Chondrocyte (in vitro differentiated cells): ENCODE measurements at regions not wholly inside any gene's neighbourhood (a gene's known extent, or its start where the extent isn't known, plus 50 kb on each side); places are given as distances from the start of the nearest gene placed in this dataset.

Experiments
- DNase-seq: peaks from one replicate; pipeline ENCODE4 v3.0.0; 2021; ENCODE audit warnings: mixed read lengths, low spot score
- H3K27ac Mint-ChIP-seq: one replicate; pipeline ENCODE4 v1.8.0; 2021; ENCODE audit warnings: mild to moderate bottlenecking, moderate library complexity, mixed read lengths; ENCODE audit not compliant: unreplicated experiment
- H3K27me3 Mint-ChIP-seq: 2 replicates; pipeline ENCODE4 v1.8.0; 2021; ENCODE audit warnings: low read depth, mixed read lengths
- H3K36me3 Mint-ChIP-seq: 2 replicates; pipeline ENCODE4 v1.8.0; 2021; ENCODE audit warnings: low read depth, mixed read lengths
- H3K4me1 Mint-ChIP-seq: 2 replicates; pipeline ENCODE4 v1.8.0; 2021; ENCODE audit warnings: low read depth, mild to moderate bottlenecking, mixed read lengths
- H3K4me3 Mint-ChIP-seq: one replicate; pipeline ENCODE4 v1.8.0; 2021; ENCODE audit warnings: mild to moderate bottlenecking, moderate library complexity, mixed read lengths; ENCODE audit not compliant: unreplicated experiment
- H3K9me3 Mint-ChIP-seq: 2 replicates; pipeline ENCODE4 v1.8.0; 2021; ENCODE audit warnings: low read depth, mixed read lengths
- TF ChIP-seq, protein P1 (sequence below): fragments of 200-600 bp; sonication (generic); IDR thresholded peaks from 2 replicates; pipeline ENCODE4 v1.5.0; 2021; ENCODE audit warnings: antibody characterized with exemption, mild to moderate bottlenecking, moderate library complexity

DNA sequence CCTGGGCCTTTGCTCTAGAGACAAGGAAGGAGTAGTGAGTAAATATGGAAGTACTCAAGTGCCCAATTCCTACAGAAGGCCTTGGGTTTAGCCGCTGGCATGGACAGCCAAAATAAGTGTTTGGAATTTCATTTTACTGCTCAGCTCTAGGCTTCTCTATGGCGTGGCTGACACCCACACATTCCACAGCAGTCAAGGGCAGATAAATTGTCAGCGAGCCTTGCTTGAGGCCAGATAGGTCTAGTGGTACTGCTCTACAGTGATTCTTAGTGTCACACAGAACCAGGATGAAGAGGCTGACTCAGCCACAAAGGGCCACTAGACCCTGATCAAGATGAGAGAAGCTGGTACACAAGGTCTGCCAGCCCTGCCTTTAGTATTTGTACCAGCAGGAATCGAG, 111.0 kb upstream of the NFIB start:
- H3K27ac Mint-ChIP-seq: peak overlapping the region; percentile 90
- TF ChIP-seq, protein P1, sequence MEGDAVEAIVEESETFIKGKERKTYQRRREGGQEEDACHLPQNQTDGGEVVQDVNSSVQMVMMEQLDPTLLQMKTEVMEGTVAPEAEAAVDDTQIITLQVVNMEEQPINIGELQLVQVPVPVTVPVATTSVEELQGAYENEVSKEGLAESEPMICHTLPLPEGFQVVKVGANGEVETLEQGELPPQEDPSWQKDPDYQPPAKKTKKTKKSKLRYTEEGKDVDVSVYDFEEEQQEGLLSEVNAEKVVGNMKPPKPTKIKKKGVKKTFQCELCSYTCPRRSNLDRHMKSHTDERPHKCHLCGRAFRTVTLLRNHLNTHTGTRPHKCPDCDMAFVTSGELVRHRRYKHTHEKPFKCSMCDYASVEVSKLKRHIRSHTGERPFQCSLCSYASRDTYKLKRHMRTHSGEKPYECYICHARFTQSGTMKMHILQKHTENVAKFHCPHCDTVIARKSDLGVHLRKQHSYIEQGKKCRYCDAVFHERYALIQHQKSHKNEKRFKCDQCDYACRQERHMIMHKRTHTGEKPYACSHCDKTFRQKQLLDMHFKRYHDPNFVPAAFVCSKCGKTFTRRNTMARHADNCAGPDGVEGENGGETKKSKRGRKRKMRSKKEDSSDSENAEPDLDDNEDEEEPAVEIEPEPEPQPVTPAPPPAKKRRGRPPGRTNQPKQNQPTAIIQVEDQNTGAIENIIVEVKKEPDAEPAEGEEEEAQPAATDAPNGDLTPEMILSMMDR: no peak
- no peaks in the 10 kb centered on the region for H3K9me3 Mint-ChIP-seq
- H3K27me3 Mint-ChIP-seq: no peaks in the 10 kb centered on the region
- no peak for DNase-seq
- no peaks in the 10 kb centered on the region for H3K36me3 Mint-ChIP-seq
- H3K4me3 Mint-ChIP-seq: no peak overlapping the region
- peaks cover 49% of the 10 kb centered on the region for H3K4me1 Mint-ChIP-seq

DNA sequence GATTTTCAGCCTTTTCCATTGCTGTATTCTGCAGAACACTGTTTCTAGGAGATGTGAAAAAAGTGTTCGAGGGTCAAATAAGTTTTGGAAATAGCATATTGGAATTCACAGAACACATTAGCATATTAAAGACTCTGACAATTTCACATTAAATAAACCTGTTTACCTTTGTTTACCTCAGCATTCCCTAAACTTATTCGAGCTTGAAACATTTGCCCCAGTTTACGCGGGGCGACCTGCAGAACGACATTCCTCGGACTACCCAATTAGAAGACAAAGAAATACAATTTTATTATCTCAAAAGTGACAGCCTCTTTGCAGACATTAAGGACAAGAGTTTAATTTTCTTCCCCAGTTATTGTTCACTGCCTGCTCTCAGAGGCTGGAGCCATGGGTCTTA, 110.3 kb upstream of the NFIB start:
- no peaks in the 10 kb centered on the region for H3K27me3 Mint-ChIP-seq
- TF ChIP-seq, protein P1: no peak
- DNase-seq: no peak
- H3K4me1 Mint-ChIP-seq: peaks cover 54% of the 10 kb centered on the region
- no peaks in the 10 kb centered on the region for H3K36me3 Mint-ChIP-seq
- peak overlapping the region; percentile 90 for H3K27ac Mint-ChIP-seq
- no peaks in the 10 kb centered on the region for H3K9me3 Mint-ChIP-seq
- H3K4me3 Mint-ChIP-seq: no peak overlapping the region

DNA sequence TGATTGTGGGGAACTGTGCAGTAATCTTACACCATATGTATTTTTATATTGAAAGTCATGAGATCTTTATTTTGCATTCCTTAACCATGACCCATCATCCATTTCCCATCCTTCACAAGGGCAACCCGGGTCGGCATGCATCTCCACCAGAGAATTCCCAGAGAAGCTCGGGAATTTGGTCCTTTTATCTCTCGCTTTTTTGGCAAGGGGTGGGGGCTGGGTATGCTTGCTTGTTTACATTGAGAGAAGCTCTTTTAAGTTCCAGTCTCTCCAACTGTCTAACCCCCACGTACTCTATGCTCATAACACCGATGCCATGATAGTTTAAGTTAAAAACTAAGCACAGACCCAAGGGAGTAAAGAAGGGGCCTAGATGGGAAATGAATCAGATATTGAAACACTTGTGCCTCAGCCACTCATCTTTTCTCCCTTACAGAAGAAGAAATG, 109.9 kb upstream of the NFIB start:
- H3K4me3 Mint-ChIP-seq: peak overlapping the region; percentile 14
- peak overlapping the region; percentile 90 for H3K27ac Mint-ChIP-seq
- H3K36me3 Mint-ChIP-seq: no peaks in the 10 kb centered on the region
- no peak for DNase-seq
- TF ChIP-seq, protein P1: no peak
- peaks cover 55% of the 10 kb centered on the region for H3K4me1 Mint-ChIP-seq
- no peaks in the 10 kb centered on the region for H3K9me3 Mint-ChIP-seq
- H3K27me3 Mint-ChIP-seq: no peaks in the 10 kb centered on the region

DNA sequence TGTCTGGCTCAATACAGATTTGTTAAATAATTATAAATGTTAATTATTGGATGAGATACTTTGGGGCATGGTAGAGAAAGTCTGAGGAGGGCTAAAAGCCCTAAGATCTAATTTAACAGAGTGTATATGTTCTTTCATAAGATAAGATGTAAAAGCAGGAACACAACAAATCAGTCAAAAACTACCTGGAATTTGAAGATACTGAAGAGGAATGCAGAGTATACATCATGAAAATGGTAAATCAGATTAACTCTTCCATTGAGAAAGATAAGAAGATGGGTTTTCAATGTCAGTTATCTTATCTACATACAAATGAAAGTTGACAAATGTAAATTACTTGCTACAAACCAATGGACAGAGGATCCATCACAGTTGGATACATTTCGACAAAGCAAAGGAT, 107.3 kb upstream of the NFIB start:
- TF ChIP-seq, protein P1: no peak
- H3K27ac Mint-ChIP-seq: no peak overlapping the region
- no peaks in the 10 kb centered on the region for H3K36me3 Mint-ChIP-seq
- no peaks in the 10 kb centered on the region for H3K27me3 Mint-ChIP-seq
- peaks cover 51% of the 10 kb centered on the region for H3K4me1 Mint-ChIP-seq
- H3K9me3 Mint-ChIP-seq: no peaks in the 10 kb centered on the region
- H3K4me3 Mint-ChIP-seq: no peak overlapping the region
- no peak for DNase-seq

DNA sequence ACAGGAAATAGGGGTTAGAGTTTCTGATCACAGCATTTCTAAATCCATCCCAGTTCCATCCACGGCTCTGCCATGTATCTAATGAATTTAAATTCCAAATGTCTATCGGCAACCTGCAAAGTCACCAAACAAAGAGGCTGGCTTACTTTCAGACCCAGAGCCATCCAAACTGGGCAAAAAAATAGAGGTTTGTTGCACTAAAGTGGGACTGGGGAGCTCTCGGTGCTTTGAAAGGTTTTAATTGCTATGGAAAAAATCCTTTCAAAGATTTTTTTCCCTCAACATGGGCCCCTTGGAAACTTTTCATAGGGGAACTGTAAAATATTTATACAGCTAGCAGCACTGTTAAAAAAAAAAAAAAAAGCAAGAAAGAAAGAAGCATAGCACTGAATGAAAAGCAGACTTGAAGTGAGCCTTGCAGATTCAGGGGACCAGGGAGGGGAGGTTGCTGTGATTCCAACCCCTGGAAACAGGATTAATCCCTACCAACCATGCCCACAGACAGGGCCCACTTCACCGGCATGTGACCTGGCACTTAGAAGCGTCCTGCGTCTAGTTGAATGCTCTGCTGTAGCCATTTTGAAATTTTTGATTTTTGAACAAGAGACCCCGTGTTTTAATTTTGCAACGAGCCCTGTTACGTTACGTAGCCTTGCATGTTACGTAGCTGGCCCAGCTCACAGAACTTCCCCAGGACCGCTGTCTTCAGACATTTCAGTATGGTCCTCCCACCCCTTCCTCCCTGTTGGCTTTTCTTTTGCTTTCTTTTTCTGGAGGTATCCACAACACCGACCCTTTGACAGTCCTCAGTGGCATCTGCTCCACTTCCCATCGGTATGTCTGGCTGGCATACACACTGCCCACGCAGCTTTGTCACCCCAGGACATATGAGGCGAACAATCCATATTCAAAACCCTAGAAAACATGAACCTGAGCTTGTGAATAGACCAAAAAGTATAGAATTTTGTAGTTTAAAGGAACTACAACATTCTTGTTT, 105.3 kb upstream of the NFIB start:
- TF ChIP-seq, protein P1: no peak
- H3K4me3 Mint-ChIP-seq: no peak overlapping the region
- H3K9me3 Mint-ChIP-seq: peaks cover 5% of the 10 kb centered on the region
- no peaks in the 10 kb centered on the region for H3K27me3 Mint-ChIP-seq
- H3K27ac Mint-ChIP-seq: no peak overlapping the region
- H3K36me3 Mint-ChIP-seq: no peaks in the 10 kb centered on the region
- no peak for DNase-seq
- peaks cover 39% of the 10 kb centered on the region for H3K4me1 Mint-ChIP-seq
